COLO829 (cell line): ENCODE measurements at regions not wholly inside any gene's neighbourhood (a gene's known extent, or its start where the extent isn't known, plus 50 kb on each side); places are given as distances from the start of the nearest gene placed in this dataset.
"Not testable (repeated sequence)": the region's sequence is repeated elsewhere in the genome, so short reads cannot be mapped to it uniquely, and the experiment has no call there.

Source experiments
- DNase-seq: peaks from one replicate; pipeline ENCODE4 v3.0.0; 2012; ENCODE audit warnings: low spot score

DNA sequence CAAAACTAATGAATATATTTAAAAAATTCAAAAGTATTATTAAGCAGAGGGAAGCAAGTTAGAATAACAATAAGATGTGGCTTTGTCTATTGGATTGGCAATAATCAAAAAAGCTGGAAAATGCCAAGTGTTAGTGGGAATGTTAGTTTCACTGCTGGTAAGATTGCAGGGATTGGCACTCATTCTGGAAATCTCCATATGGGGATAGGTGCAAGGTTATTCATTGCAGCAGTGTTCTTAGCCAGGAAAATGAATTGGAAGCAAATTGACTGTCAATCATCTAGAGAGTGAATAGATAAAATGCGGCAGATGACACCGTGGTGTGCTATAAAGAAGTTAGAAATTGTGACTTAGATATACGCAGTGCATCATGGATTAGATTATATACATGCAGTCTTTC is 1615.5 kb upstream of the PCDH7 start:
- no peak for DNase-seq

- no peak for DNase-seq
These were observed 1606.2 kb upstream of the PCDH7 start for GRCh38 chr4:29113960-29114359.

- DNase-seq, result not testable (repeated sequence)
These were observed 1602.9 kb upstream of the PCDH7 start for GRCh38 chr4:29117231-29117722.

DNA sequence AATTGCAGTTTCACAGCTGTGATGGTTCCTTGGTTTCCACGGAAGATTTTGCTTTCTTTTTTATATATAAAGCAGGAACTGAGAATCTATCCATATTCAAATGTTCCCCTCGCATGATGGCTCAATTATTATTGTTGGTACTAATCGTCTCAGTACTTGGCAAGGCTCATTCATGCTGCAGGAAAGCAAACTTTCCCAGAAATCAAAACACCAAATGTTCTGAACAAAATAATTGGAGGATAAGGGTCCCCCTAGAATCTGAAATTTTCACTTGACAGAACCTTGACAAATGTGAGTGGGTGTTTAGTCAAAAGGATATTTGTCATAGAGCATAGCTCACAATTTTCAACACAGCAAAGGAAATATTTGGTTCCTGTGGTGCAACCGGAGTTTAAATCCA is 1598.6 kb upstream of the PCDH7 start:
- no peak for DNase-seq

- no peak for DNase-seq
These were observed 1591.4 kb upstream of the PCDH7 start for GRCh38 chr4:29128810-29129209.

GRCh38 chr4:29131304-29131703 is 1588.9 kb upstream of the PCDH7 start:
- DNase-seq, result no peak

GRCh38 chr4:29142708-29143107 is 1577.5 kb upstream of the PCDH7 start:
- no peak for DNase-seq

DNA sequence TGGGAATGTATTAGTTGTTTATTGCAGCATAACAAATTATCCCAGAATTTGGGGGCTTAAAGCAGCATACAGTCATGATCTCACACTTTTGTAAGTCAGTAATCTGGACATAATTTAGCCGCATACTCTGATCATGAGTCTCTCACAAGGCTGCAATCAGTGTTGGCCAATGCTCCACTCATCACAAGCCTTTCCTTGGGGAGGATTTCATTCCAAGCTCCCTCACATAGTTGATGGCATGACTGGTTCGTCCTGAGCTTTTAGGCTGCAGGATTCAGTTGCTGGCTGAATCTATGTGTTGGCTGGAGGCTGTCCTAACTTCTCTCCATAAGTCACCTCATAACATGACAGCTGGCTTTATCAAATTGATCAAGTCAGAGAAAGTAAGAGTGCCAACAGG is 1568.6 kb upstream of the PCDH7 start:
- DNase-seq, result no peak

- no peak for DNase-seq
These were observed 1566.5 kb upstream of the PCDH7 start for GRCh38 chr4:29153642-29154041.

DNA sequence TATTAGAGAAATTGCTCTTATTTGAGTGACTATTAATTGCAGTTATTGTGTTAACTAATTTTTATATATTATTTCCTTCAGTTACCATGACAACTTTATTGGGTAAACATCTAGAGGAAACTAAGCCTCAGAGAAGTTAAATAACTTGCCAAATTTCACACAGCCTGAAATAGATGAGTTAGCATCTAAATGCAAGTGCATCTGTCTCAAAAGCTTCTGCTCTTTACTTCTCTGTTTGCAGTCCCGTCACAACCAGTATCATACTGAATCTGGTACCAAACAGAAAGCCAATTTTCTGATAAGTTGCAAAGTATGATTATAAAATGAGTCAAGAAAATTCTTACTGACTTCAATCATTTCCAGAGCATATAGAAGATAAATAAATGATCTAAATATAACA is 1544.9 kb upstream of the PCDH7 start:
- DNase-seq, result no peak

DNA sequence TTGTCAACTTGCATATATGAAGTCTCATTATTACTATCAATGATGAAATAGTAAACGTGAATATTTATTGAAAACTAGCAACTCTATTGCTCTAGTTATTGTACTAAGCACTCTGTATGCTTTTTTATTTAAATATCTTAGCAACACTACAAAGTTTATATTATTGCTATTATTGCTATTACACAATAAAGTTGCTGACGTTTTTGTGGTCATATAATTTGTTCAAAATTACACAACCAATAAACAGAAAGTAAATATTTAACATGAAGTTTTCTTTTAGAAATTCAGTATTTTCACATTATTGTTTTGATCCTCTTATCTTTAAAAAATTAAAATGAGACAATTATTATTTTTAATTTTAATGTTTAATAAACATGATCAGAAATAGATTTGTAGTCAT is 1521.1 kb upstream of the PCDH7 start:
- no peak for DNase-seq

DNA sequence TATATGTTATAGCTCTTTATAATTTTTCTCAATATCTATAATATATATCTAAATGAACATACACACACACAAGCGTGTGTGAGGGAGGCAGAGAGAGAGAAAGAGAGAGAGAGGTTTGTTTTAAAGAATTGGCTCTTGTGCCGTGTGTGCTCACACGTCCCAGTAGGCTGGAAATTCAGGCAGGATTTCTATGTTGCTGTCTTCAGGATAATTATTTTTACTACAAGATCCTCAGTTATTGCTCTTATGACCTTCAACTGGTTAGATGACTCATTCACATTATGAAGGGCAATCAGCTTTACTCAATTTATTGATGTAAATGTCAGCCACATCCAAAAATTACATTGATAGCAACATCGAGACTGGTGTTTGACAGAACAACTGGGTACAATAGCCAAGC is 1520.7 kb upstream of the PCDH7 start:
- DNase-seq, result no peak

- no peak for DNase-seq
These were observed 1507.1 kb upstream of the PCDH7 start for GRCh38 chr4:29213020-29213419.

GRCh38 chr4:29220761-29221160 is 1499.4 kb upstream of the PCDH7 start:
- peak; percentile 0 for DNase-seq

DNA sequence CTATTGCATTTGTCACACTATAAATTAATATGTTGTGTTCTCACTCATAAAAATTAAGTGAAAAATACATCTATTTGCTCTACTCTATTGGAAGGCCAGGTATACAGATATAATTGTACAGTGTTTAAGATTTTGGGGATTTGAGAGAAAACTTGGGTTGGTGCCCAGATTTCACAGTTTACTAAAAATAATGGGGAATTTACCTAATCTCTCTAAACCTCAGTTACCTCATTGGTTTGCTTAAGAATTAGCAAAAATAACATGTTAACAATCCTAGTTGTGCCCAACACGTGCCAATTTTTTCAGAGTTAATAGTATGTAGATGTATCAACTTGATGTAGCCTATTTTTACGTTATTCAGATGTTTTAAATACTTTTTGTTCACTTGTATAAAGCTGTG is 1495.3 kb upstream of the PCDH7 start:
- no peak for DNase-seq

- DNase-seq, result no peak
These were observed 1479.5 kb upstream of the PCDH7 start for GRCh38 chr4:29240641-29241040.

DNA sequence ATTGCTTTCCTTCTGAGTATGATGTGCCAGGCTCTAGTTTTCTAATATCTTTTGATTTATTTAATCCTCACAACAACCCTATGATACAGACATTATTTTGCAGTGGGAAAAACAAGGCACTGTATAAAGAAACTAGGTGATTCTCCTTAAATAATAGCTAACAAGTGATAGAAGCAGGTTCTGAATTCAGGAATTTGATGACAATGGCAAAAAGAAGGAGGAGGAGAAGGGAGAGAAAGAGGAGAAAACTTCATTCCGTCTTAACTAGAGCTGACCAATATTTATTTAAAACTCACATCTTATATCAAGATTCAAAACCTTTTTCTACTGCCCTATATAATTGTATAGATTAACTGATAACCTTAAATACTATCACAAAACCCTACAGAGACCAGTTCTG is 1477.1 kb upstream of the PCDH7 start:
- DNase-seq, result no peak

DNA sequence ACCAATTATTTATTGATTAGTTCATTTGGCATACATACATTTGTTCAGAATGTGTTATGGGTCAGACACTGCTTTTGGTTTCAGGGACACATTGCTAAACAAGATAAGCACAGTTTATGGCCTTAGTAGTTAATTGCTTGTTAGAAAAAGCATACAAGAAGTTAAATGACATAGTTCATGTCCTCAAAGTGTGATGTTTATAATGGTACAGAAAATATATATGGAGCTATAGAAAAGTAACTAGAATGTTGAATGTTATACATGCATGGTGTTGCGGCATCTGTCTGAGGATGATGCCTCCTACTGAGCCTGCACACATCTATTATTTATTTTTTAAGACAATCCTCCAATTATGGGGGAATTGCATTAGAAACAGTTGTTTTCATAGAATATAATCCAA is 1476.3 kb upstream of the PCDH7 start:
- no peak for DNase-seq

DNA sequence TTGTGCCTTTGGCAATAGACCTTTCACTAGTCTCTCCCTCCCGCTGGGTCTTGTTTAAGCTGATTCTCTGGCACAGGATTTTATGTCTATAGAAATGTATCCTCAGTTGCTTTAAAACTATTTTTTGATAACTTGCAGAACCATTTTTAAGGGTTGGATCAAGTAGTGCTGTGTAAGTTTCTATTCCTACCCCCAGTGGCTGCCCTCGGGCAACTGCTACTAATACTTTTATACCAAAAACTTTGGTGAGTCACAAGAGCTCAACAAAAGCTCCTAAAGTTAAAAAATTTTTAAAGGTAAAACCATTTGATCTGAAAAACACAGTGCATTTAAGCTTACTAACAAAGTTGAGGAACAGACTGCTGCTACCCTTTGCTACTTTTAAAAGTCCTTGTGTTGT is 1460.6 kb upstream of the PCDH7 start:
- DNase-seq, result no peak

GRCh38 chr4:29262986-29263385 is 1457.2 kb upstream of the PCDH7 start:
- no peak for DNase-seq

- DNase-seq, result no peak
These were observed 1444.0 kb upstream of the PCDH7 start for GRCh38 chr4:29276150-29276549.

DNA sequence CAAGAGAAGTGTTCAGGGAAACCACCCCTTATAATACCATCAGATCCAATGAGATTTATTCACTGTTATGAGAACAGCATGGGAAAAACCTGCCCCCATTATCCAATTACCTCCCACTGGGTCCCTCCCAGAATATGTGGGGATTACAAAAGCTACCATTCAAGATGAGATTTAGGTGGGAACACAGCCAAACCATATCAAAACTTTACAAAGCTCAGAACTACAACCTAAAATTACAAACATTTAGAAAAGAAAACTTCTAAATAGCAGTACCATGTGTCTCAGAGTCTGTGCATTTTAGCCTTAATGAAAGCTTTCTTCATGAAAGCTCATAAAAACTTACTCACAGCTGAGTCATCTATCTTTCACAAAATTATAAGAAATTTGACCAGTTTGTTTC is 1442.8 kb upstream of the PCDH7 start:
- peak; percentile 6 for DNase-seq

DNA sequence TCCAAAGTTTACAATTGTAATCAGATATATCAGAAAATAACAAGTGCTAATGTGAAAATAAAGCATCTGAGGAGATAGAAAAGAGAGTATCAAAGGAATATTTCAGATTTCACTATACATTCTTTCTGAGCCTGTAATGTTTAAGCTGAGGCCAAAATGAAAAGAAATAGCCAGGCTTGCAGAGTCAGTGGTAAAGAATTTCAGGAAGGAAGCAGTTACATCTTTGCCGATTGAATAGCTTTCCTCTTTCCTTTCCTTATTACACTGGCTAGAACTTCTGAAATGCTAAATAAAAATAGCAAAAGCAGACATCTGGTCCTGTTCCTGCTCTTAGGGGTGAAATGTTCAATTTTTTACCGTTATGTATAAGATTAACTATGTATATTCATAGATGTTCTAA is 1441.6 kb upstream of the PCDH7 start:
- no peak for DNase-seq

GRCh38 chr4:29289118-29289517 is 1431.1 kb upstream of the PCDH7 start:
- DNase-seq, result no peak

DNA sequence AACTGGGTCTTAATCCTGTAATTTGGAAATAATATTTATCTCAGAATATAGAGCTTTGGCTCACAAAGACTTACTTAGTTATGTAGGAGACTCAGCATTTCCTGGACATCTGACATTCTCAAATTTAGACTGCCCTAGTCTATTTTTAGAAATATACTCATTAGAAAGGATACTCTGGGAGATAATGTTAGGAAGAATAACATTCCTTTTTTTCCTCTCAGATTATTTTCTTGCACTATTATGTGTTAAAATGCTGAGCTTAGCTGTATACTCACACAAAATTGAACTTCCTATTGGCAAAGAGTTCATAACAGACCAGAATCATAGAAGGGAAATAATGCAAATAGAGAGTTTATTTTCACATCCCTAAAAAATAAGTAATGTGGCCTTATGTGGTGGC is 1424.9 kb upstream of the PCDH7 start:
- DNase-seq, result no peak
